ENCODE measurements at regions not wholly inside any gene's neighbourhood (a gene's known extent, or its start where the extent isn't known, plus 50 kb on each side); places are given as distances from the start of the nearest gene placed in this dataset.

DNA sequence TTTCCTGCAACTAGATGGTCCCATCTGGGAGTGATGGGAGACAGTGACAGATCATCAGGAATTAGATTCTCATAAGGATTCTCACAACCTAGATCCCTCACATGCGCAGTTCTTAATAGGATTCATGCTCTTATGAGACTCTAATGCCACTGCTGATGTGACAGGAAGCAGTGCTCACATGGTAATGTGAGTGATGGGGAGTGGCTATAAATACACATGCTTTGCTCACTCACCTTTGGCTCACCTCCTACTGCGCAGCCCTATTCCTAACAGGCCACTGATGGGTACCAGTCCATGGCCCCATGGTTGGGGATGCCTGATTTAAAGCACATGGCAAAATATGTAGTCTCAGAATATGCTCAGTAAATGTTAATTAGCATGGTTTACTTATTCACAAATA lies 80.6 kb upstream of the MBOAT1 start:
- 86% methylated on average over 2 of the region's 2 CpGs for WGBS (ENCODE audit: missing lambda C conversion rate)
- no peak for FAIRE-seq
- Histone ChIP-seq H3K27ac (no peak overlapping the region), H3K4me3 (no peak overlapping the region), H3K4me1 (no peaks in the 10 kb centered on the region), H3K4me2 (no peak overlapping the region), H3K9me3 (no peaks in the 10 kb centered on the region)
- no peak for ATAC-seq
- DNase-seq (ENCODE audit: low read depth in 1 of 2, low spot score in 1 of 2) = no peak
- TF ChIP-seq PHF8 (IDR thresholded peaks at IDR 0.05; ENCODE audit: borderline replicate concordance, low read depth) (no peak), RCOR1 (IDR thresholded peaks at IDR 0.05; ENCODE audit: low read depth, low read length) (no peak), EP300 (IDR thresholded peaks at IDR 0.05) (no peak), GATA3 (IDR thresholded peaks at IDR 0.05; ENCODE audit: borderline replicate concordance) (no peak), HOXA7 (CRISPR knock-in tag; IDR thresholded peaks at IDR 0.05) (no peak), EHF (CRISPR knock-in tag; IDR thresholded peaks at IDR 0.05) (no peak)
- TF ChIP-seq, protein P1, sequence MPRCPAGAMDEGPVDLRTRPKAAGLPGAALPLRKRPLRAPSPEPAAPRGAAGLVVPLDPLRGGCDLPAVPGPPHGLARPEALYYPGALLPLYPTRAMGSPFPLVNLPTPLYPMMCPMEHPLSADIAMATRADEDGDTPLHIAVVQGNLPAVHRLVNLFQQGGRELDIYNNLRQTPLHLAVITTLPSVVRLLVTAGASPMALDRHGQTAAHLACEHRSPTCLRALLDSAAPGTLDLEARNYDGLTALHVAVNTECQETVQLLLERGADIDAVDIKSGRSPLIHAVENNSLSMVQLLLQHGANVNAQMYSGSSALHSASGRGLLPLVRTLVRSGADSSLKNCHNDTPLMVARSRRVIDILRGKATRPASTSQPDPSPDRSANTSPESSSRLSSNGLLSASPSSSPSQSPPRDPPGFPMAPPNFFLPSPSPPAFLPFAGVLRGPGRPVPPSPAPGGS (IDR thresholded peaks at IDR 0.05) = no peak
- ChIA-PET CTCF (interaction anchor here (0.7 to 1.1 kb wide), 3 partner anchors 10 to 235 kb away, joined by 3 to 6 read pairs (median 3); partner anchors contain the start of gene MBOAT1), POLR2A (no interaction called here)

DNA sequence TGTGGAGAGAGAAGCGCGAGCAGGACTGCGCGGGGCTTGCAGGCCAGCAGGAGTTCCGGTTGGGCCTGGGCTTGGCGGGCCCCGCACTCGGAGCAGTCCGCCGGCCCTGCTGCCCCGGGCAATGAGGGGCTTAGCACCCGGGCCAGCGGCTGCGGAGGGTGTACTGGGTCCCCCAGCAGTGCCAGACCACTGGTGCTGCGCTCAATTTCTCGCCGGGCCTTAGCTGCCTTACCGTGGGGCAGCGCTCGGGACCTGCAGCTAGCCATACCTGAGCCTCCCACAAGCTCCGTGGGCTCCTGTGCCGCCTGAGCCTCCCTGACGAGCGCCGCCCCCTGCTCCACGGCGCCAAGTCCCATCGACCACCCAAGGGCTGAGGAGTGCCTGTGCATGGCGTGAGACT lies 89.0 kb upstream of the MBOAT1 start:
- no peaks in the 10 kb centered on the region for H3K9me3 ChIP-seq
- no peak overlapping the region for H3K27ac ChIP-seq
- CTCF ChIA-PET = interaction anchor here (1.2 kb wide), 1 partner anchor 10 kb away, joined by 3 read pairs; no protein-coding TSS in a partner anchor
- POLR2A ChIA-PET = no interaction called here
- H3K4me2 ChIP-seq = no peak overlapping the region
- WGBS (ENCODE audit: missing lambda C conversion rate) = 96% methylated on average over 5 of the region's 29 CpGs
- H3K4me1 ChIP-seq = no peaks in the 10 kb centered on the region
- DNase-seq (ENCODE audit: low read depth in 1 of 2, low spot score in 1 of 2) (no peak), FAIRE-seq (no peak), ATAC-seq (no peak)
- H3K4me3 ChIP-seq = no peak overlapping the region
- TF ChIP-seq RAD21 (conservative IDR thresholded peaks at IDR 0.05 in 1 of 2, IDR thresholded peaks at IDR 0.05 in 1 of 2) (no peak), RARB (CRISPR knock-in tag; IDR thresholded peaks at IDR 0.05) (no peak), ZC3H11A (IDR thresholded peaks at IDR 0.05) (no peak), KDM5A (IDR thresholded peaks at IDR 0.05) (no peak)
- TF ChIP-seq, protein P2, sequence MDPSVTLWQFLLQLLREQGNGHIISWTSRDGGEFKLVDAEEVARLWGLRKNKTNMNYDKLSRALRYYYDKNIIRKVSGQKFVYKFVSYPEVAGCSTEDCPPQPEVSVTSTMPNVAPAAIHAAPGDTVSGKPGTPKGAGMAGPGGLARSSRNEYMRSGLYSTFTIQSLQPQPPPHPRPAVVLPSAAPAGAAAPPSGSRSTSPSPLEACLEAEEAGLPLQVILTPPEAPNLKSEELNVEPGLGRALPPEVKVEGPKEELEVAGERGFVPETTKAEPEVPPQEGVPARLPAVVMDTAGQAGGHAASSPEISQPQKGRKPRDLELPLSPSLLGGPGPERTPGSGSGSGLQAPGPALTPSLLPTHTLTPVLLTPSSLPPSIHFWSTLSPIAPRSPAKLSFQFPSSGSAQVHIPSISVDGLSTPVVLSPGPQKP (IDR thresholded peaks at IDR 0.05; ENCODE audit: low read depth, low read length) = no peak

DNA sequence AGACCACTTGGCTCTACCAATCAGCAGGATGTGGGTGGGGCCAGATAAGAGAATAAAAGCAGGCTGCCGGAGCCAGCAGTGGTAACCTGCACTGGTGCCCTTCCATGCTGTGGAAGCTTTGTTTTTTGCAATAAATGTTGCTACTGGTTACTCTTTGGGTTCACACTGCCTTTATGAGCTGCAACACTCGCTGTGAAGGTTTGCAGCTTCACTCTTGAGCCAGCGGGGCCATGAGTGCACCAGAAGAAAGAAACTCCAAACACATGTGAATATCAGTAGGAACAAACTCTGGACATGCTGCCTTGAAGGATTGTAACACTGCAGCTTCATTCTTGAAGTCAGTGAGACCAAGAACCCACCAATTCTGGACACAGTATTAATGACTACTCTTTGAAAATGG lies 89.9 kb upstream of the MBOAT1 start:
- ChIA-PET POLR2A (no interaction called here), CTCF (no interaction called here)
- Histone ChIP-seq H3K4me2 (no peak overlapping the region), H3K27ac (no peak overlapping the region), H3K4me3 (no peak overlapping the region), H3K9me3 (no peaks in the 10 kb centered on the region), H3K4me1 (no peaks in the 10 kb centered on the region)
- DNase-seq (ENCODE audit: low read depth in 1 of 2, low spot score in 1 of 2) (no peak), ATAC-seq (no peak), FAIRE-seq (no peak)
- no peak for TF ChIP-seq RARB (CRISPR knock-in tag; IDR thresholded peaks at IDR 0.05)
- TF ChIP-seq, protein P1 (IDR thresholded peaks at IDR 0.05) = no peak
- 48% methylated on average over 3 of the region's 3 CpGs for WGBS (ENCODE audit: missing lambda C conversion rate)

DNA sequence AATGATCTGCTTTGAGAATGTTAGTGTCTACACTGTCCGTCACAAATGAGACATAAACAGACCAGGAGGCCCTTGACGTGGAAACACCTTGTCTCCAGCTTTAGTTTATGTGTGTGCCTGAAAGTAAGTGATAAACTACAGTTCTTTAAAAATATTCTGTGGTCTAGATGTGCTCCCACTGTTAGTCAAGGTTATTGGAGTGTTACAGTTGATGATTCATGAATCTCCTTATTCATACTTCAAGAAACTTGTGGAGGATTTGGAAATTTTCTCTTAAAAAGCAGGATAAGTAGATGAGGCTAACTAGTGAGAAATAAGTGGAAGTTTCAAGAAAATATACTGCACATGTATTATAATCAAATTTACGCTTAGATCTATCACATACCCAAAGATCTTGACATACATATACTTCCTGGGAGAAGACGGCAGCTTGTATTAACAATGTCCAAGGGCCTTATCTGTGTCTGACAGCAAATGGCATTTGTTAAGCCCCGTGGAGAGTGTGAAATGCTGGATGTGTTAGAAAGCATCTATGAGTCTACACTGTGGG lies 90.5 kb upstream of the MBOAT1 start:
- FAIRE-seq (no peak), DNase-seq (ENCODE audit: low read depth in 1 of 2, low spot score in 1 of 2) (no peak), ATAC-seq (no peak)
- H3K4me1 ChIP-seq = no peaks in the 10 kb centered on the region
- H3K27ac ChIP-seq = no peak overlapping the region
- ChIA-PET CTCF (no interaction called here), POLR2A (no interaction called here)
- H3K4me2 ChIP-seq = no peak overlapping the region
- H3K4me3 ChIP-seq = no peak overlapping the region
- no peaks in the 10 kb centered on the region for H3K9me3 ChIP-seq
- WGBS (ENCODE audit: missing lambda C conversion rate) = 43% methylated on average over 5 of the region's 5 CpGs
- TF ChIP-seq CEBPB (IDR thresholded peaks at IDR 0.05) (no peak), SMC3 (IDR thresholded peaks at IDR 0.05) (no peak), HOXA7 (CRISPR knock-in tag; IDR thresholded peaks at IDR 0.05) (no peak), EHF (CRISPR knock-in tag; IDR thresholded peaks at IDR 0.05) (no peak), GATA3 (IDR thresholded peaks at IDR 0.05; ENCODE audit: borderline replicate concordance) (no peak), FOSL2 (IDR thresholded peaks at IDR 0.05) (no peak), FOSL2 (CRISPR knock-in tag; IDR thresholded peaks at IDR 0.05) (no peak)
- TF ChIP-seq, protein P3, sequence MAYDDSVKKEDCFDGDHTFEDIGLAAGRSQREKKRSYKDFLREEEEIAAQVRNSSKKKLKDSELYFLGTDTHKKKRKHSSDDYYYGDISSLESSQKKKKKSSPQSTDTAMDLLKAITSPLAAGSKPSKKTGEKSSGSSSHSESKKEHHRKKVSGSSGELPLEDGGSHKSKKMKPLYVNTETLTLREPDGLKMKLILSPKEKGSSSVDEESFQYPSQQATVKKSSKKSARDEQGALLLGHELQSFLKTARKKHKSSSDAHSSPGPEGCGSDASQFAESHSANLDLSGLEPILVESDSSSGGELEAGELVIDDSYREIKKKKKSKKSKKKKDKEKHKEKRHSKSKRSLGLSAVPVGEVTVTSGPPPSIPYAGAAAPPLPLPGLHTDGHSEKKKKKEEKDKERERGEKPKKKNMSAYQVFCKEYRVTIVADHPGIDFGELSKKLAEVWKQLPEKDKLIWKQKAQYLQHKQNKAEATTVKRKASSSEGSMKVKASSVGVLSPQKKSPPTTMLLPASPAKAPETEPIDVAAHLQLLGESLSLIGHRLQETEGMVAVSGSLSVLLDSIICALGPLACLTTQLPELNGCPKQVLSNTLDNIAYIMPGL (CRISPR knock-in tag; IDR thresholded peaks at IDR 0.05; ENCODE audit: borderline replicate concordance) = no peak
- TF ChIP-seq, protein P2 (IDR thresholded peaks at IDR 0.05; ENCODE audit: low read depth, low read length) = no peak
- TF ChIP-seq, protein P4, sequence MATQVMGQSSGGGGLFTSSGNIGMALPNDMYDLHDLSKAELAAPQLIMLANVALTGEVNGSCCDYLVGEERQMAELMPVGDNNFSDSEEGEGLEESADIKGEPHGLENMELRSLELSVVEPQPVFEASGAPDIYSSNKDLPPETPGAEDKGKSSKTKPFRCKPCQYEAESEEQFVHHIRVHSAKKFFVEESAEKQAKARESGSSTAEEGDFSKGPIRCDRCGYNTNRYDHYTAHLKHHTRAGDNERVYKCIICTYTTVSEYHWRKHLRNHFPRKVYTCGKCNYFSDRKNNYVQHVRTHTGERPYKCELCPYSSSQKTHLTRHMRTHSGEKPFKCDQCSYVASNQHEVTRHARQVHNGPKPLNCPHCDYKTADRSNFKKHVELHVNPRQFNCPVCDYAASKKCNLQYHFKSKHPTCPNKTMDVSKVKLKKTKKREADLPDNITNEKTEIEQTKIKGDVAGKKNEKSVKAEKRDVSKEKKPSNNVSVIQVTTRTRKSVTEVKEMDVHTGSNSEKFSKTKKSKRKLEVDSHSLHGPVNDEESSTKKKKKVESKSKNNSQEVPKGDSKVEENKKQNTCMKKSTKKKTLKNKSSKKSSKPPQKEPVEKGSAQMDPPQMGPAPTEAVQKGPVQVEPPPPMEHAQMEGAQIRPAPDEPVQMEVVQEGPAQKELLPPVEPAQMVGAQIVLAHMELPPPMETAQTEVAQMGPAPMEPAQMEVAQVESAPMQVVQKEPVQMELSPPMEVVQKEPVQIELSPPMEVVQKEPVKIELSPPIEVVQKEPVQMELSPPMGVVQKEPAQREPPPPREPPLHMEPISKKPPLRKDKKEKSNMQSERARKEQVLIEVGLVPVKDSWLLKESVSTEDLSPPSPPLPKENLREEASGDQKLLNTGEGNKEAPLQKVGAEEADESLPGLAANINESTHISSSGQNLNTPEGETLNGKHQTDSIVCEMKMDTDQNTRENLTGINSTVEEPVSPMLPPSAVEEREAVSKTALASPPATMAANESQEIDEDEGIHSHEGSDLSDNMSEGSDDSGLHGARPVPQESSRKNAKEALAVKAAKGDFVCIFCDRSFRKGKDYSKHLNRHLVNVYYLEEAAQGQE (IDR thresholded peaks at IDR 0.05) = no peak

Measured in A549 (cell line).